NOMO-1 (cell line): ENCODE measurements at regions not wholly inside any gene's neighbourhood (a gene's known extent, or its start where the extent isn't known, plus 50 kb on each side); places are given as distances from the start of the nearest gene placed in this dataset.

ENCODE experiments used
- DNase-seq, 2 experiments: peaks; one replicate each; lab custom pipeline; 2025; ENCODE audit not compliant: unreplicated experiment in 2 of 2; lab: John Stamatoyannopoulos, UW

- no peak for DNase-seq
These were observed 186.9 kb downstream of the ENGASE start for GRCh38 chr17:79261355-79262072.

- no peak for DNase-seq
These were observed 184.2 kb downstream of the ENGASE start for GRCh38 chr17:79258843-79259242.

DNA sequence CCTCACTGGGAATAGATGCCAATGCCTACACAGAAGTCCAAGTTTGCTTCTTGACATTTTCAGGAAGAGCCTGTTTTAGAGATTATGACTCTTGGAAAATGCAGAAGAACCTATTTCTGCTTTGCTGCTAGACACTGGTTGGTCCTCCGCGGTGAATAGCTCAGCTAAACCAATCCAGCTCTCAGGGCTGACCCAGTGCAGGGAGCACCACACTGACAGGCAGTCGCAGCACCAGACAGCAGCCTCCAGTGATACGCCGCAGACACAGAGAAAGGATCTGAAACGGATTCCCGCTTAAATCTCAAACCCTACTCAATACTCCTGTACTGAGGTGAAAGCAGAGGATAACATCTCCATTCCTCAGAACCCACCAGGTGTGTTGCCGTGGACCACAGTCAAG is 183.4 kb downstream of the ENGASE start:
- DNase-seq, result no peak

DNA sequence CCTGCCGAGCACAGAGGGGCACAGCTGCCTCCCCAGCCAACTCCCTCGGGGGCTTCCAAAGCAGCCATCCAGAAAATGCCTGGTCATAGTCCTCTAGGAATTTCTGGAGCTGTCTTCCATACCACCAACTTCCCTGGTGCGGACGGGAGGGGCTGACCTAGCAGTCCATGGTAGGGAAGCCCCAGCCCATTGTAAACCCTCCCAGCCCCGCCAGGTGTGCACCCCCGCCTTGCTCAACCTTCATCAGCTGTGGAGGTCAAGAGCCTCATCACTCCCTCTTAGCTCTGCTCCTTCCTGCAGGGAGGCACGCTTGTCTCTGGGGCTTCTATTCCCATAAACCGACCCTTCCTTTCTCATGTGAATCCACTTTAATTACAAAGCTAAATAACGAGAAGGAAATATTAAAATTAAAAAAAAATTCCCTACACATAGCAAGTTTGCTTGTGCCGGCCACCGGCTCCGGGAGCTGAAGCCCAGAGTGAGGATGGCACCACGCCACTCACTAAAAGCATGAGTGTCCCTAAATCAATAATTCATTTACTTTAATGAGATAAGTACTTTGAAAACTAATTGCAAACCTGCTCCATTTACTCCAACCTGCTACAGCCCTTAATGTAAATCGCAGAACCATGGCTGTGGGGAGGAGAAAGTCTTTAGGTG is 181.4 kb downstream of the ENGASE start:
- DNase-seq, result no peak

- no peak for DNase-seq
These were observed 180.8 kb downstream of the ENGASE start for GRCh38 chr17:79255456-79255855.

GRCh38 chr17:79255046-79255445 is 180.4 kb downstream of the ENGASE start:
- no peak for DNase-seq

- no peak for DNase-seq
These were observed 178.3 kb downstream of the ENGASE start for GRCh38 chr17:79252886-79253285.

DNA sequence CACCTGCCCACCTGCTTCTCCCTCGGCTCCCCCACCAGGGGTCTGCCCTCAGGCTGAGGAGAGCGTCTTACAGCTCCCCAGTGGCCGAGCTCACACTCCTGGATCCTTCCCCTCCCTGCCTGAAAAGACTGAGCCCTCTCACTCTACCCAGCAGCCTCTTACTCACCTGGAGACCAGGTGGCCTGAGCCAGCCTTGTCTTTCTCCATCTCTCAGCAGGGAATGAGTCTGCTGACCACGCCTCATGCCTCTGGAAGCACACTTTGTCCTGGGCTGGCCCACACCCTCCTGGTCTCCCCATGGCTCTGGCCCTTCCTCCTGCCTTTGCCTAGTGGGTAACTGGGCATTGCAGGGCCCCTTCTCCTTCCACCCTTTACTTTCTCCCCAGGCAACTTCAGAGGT is 177.2 kb downstream of the ENGASE start:
- no peak for DNase-seq

DNA sequence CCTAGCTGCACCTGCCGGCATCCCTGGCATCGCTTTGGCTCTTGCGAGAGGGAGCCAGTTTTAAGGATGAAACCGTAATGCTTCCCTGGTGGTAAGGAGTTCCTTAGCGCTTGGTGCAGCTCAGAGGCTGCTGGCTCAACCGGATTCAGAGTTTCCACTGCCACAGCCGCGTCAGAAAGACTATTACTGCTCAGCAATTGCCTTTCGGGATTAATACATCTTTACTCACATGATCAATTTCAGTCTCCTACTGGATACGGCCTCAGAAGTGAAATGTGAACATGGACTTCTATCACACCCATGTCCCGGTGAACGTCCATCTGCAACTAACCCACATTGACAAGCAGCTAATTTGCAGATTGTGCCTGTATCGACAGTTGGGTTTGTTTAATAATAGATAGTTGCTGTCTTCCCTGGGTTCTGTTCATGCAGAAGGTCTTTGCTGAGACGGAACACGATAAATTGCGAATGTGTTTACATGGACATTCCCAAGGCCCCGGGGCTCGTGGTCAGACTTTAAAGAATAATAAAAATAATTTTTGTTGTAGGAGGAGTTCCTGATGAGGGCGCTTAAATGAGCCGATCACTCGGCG is 175.4 kb downstream of the ENGASE start:
- no peak for DNase-seq

DNA sequence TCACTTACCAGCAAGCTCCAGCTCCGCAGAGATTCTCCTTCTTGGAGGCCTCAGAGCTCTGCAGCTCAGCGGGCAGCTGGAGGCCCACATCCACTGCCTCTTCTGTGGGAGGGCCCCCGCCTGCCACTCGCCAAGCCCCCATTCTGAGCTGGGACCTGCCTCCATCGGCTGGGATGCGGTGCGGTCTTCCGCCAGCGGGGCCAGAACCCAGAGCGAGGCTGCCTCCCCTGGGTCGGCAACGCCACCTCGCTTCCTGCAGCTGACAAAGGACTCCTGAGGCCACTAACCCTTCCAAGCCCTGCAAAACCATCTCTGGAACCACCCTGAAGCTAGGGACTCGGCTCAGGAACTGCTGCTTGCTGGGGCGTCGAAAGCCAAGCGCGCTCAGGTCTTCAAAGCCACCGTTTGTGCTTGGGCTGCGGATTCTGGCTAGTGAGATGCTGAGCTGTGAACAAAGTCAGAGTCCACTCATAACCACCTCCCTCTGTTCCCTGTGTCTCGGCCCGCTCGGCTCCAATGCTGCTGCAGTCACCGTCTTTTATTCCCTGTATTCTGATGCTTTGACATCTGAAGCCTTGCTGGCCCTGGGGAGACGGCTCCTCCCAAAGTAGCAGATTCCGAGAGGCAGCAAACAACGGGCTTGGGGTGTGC is 174.3 kb downstream of the ENGASE start:
- no peak for DNase-seq

GRCh38 chr17:79246225-79247190 is 171.9 kb downstream of the ENGASE start:
- no peak for DNase-seq

GRCh38 chr17:79244665-79245064 is 170.0 kb downstream of the ENGASE start:
- DNase-seq, result no peak

GRCh38 chr17:79243996-79244395 is 169.4 kb downstream of the ENGASE start:
- DNase-seq, result no peak

GRCh38 chr17:79243603-79243990 is 169.0 kb downstream of the ENGASE start:
- no peak for DNase-seq

DNA sequence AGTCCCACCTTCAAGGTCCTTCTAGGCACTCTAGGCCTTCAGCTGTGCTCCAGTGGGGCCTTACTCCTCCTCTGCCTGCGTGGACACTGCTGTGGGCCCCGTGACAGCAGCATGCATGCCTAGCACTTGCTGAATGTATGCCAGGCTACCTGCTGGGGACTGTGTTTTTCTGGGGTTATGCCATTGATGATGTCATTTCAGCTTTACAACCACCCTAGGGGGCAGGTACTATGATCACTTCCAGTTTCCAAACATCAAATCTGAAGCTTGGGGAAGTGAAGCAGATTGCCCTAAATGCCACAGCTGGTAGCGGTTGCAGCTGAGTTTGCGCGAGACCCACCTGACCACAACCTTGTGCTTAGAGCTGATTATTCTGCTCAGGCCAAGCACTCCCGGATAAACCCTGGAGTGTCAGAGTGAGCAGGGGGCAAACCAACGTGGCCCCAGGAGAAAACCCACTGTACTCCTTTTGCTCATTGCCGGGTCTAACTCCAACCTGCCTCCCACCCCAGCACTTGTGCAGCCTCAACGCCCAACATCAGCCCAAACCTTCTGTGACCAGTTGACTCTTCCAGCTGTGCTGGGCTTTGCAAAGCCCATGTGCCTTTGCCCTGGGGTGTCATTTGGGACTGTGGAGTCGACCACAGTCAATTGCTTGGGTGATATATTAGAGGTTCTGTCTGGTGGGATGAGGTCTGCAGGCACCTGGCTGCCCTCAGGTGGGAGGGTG is 168.4 kb downstream of the ENGASE start:
- DNase-seq, result no peak

GRCh38 chr17:79242393-79242792 is 167.8 kb downstream of the ENGASE start:
- DNase-seq, result no peak

DNA sequence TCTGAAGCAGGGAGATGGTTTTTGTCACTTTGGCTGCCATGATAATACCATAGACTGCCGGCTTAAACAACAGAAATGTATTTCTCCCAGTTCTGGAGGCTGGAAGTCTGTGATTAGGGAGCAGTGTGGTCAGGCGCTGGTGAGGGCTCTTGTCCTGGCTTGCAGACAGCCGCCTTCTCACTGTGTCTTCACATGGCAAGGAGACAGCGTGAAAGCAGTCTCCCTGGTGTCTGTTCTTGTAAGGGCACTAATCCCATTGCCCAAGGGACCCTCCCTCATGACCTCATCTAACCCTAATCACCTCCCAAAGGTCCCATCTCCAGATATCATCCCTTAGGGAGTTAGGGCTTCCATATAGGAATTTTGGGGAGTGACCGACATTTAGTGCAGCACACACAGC is 167.0 kb downstream of the ENGASE start:
- DNase-seq, result no peak

DNA sequence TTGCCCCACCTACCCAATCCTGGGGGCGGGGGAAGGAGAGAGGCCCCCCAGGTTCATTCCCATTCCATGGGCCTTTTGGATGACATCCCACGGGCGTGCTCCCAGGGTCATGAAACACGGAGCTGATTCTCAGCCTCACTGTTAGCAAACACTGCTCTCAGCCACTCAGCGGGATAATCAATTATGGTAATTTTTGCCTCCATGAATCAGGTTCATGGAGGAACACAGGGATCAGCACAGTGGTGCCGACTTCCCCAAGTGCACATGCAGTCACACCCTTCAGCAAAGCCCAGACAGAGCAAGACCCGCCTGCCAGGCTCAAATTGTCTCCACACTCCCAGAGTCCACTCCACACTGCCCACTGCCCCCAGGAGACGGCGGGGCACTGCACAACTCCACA is 164.6 kb downstream of the ENGASE start:
- no peak for DNase-seq

GRCh38 chr17:79237448-79238053 is 162.9 kb downstream of the ENGASE start:
- no peak for DNase-seq
